GM18520 (cell line): ENCODE measurements at regions not wholly inside any gene's neighbourhood (a gene's known extent, or its start where the extent isn't known, plus 50 kb on each side); places are given as distances from the start of the nearest gene placed in this dataset.
"Not testable (repeated sequence)": the region's sequence is repeated elsewhere in the genome, so short reads cannot be mapped to it uniquely, and the experiment has no call there.

Experiments used
- ATAC-seq: cut with Tn5 transposase; IDR thresholded peaks from one replicate; pipeline ENCODE4 v1.9.1; 2021; ENCODE audit not compliant: unreplicated experiment

GRCh38 chr16:60816461-60816860 is 1219.8 kb downstream of the CDH8 start:
- no peak for ATAC-seq

GRCh38 chr16:60815865-60816264 is 1220.4 kb downstream of the CDH8 start:
- no peak for ATAC-seq

- no peak for ATAC-seq
These were observed 1221.2 kb downstream of the CDH8 start for GRCh38 chr16:60815033-60815432.

- ATAC-seq, result no peak
These were observed 1224.6 kb downstream of the CDH8 start for GRCh38 chr16:60811657-60812056.

DNA sequence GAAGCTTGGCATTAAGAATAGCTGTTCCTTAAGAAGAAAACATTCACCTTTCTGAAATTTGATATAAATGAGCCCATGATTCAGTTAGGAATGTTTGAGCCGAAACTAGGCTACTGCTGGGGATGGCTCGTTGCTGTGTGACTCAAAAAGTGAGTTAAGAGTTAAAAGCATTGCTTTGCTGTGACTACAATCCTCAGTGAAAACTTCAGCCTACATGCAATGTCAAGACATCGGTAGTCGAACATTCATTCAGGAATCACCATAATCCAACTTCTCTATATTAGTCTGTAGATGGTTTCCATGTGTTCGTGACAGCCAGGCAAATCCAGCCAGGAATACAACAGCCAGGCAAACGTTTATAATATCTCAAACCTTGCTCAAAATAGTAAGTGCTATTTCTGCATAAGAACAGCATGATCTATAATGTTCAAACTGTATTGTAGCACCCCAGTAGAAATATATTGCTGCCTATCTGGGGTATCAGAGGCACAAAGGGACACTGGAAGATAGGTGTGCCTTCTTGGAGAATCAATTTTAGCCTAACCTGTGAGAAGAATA is 1225.1 kb downstream of the CDH8 start:
- no peak for ATAC-seq

GRCh38 chr16:60810250-60810649 is 1226.0 kb downstream of the CDH8 start:
- ATAC-seq, result no peak

DNA sequence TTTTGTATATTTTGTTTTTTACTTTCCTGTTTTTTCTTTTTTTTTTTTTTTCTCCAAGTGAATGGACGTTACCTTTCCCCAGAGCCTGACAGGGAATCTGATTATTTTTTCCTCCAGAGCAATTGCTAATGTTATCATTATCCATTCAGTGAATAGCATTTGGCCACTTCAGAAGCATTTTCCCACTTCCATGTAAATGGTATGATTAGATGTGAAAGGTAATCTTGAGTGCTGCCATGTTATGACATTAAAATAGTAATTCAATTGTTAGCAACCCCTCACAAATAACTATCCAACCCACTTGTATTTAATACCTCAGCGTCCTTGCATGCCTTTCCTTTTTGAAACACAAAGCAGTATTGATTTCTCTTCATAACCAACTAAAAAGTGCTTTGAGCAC is 1243.8 kb downstream of the CDH8 start:
- no peak for ATAC-seq

DNA sequence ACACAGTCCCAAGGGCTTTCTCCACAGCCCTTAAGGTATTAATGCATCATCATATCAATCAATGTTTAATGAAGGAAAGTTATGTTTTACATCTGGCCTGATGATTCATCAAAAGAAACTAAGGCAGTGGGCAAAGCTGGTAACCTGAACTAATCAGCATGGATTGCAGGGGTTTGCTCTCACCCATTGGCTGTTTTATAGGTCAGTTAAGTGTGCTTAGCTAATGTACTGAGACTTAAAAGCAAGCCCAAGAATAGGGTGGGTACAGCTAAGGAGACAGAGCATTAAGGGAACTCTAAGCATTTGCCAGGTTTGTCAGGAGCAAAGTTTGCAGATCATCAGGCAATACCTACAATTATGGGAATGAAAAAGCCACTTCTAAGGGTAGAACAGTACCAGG is 1247.6 kb downstream of the CDH8 start:
- ATAC-seq, result no peak

- ATAC-seq, result no peak
These were observed 1260.0 kb downstream of the CDH8 start for GRCh38 chr16:60776281-60776680.

- no peak for ATAC-seq
These were observed 1265.1 kb downstream of the CDH8 start for GRCh38 chr16:60771138-60771537.

- ATAC-seq, result not testable (repeated sequence)
These were observed 1265.9 kb downstream of the CDH8 start for GRCh38 chr16:60770384-60770783.

- ATAC-seq, result no peak
These were observed 1272.4 kb downstream of the CDH8 start for GRCh38 chr16:60763869-60764268.

GRCh38 chr16:60755907-60756306 is 1280.3 kb downstream of the CDH8 start:
- no peak for ATAC-seq

- ATAC-seq, result no peak
These were observed 1287.9 kb downstream of the CDH8 start for GRCh38 chr16:60748366-60748765.

GRCh38 chr16:60744198-60744597 is 1292.0 kb downstream of the CDH8 start:
- no peak for ATAC-seq

DNA sequence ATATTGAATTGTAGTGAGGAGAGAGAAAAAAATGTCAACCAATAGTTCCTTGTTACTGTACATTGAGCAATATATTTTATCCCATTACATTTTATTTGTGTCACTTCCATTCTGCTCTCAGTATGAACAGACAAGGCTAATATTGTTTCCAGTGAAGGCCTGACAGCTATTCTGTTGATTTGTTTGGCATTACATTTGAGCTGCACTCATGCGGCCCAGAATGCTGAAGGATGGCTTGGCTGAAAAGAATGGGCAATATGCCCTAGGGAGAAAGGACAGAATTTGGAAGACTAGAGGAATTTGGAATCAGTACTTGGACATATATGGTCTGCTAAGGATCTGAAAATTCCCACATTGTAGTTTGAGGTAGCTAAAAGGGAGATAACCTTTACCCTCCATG is 1294.4 kb downstream of the CDH8 start:
- no peak for ATAC-seq

- ATAC-seq, result no peak
These were observed 1296.2 kb downstream of the CDH8 start for GRCh38 chr16:60739737-60740683.

DNA sequence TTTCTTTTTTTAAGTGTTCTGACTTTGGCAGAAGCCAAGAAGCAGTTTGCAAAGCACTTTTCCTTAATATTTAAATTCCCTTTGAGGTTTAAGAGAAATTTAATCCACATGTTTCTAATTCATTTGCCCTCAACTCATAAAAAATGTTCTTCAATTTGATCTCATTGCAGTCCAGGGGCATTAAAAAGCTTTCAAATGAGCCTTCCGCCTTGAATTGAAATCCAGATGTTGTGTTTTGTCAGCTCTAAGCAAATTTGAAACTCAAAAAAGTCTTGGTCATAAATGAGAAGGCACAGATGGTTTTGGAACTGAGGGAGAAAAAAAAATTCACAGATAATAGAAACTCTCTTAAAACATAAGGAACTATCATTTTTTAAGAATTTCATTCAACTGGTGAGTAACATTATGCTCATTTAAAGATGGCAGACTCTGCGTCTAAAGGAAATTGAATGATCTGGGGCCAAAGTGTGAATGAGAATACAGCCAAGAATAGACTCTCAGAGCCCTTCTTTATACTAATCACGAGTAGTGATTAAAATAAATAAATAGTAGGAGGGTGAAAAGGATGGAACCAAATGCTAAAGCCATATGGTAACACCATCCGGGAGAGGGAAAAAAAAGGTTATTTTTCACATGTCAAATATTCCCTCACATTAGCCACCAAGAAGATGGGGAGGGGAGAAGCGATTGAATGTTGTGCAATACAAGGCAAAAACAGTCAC is 1304.7 kb downstream of the CDH8 start:
- ATAC-seq, result no peak

- ATAC-seq, result no peak
These were observed 1307.2 kb downstream of the CDH8 start for GRCh38 chr16:60729051-60729450.

DNA sequence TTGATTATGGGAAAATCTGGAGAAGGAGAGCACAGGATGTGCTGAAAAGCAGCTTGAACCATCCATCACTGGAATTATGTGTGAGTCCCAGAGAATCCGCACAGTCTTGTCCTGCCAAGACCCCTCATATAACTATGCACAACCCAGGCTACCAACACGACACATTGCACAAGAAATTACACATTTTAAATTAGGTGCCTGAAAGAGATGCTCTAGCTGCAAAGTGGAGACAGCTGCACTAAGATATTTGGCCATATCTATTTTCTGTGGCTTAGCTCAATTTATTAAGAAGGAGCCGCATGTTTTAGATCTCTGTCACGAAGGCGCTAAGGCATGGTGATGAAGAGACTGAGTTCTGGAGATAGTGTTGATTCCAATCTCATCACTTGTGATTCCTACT is 1308.4 kb downstream of the CDH8 start:
- ATAC-seq, result no peak

DNA sequence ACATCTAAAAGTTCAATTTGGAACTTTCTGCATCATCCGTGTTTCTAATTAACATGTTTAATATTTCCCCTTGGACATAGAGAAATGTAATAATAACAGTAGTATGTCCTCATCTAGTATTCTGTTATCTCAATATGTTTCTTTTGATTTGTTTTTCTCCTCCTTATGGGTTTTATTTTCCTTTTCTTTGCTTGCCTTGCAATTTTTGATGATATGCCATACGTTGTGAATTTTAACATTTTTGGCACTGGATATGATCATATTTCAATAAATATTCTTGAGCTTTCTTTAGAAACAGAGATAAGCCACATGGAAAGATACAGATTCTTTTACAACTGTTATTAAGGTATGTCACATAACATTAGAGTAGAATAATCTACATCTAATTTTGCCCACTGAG is 1316.2 kb downstream of the CDH8 start:
- ATAC-seq, result no peak

GRCh38 chr16:60717808-60718207 is 1318.4 kb downstream of the CDH8 start:
- no peak for ATAC-seq
